HEK293 (cell line): ENCODE measurements at regions not wholly inside any gene's neighbourhood (a gene's known extent, or its start where the extent isn't known, plus 50 kb on each side); places are given as distances from the start of the nearest gene placed in this dataset.

Experiments used
- ZNF10 ChIP-seq: fragments of 450-650 bp; formaldehyde crosslinking; IDR thresholded peaks from 2 replicates; pipeline ENCODE4 v1.5.1; 2017; ENCODE audit warnings: missing biosample characterization, missing genetic modification characterization
- ZNF19 ChIP-seq: fragments of 450-650 bp; formaldehyde crosslinking; IDR thresholded peaks from 2 replicates; pipeline ENCODE4; 2016; ENCODE audit warnings: missing biosample characterization, missing genetic modification characterization, low read depth
- ZNF394 ChIP-seq: fragments of 450-650 bp; formaldehyde crosslinking; IDR thresholded peaks from 2 replicates; pipeline ENCODE4 v1.5.1; 2016; ENCODE audit warnings: missing biosample characterization, missing genetic modification characterization, mild to moderate bottlenecking, moderate library complexity, borderline replicate concordance
- ZNF521 ChIP-seq: fragments of 450-650 bp; formaldehyde crosslinking; IDR thresholded peaks from 2 replicates; pipeline ENCODE4 v1.5.1; 2017; ENCODE audit warnings: missing biosample characterization, mild to moderate bottlenecking, missing genetic modification characterization
- ZNF639 ChIP-seq: fragments of 450-650 bp; formaldehyde crosslinking; IDR thresholded peaks from 2 replicates; pipeline ENCODE4 v1.5.1; 2016; ENCODE audit warnings: missing biosample characterization, missing genetic modification characterization
- TF ChIP-seq, protein P1 (sequence below): fragments of 450-650 bp; formaldehyde crosslinking; IDR thresholded peaks from 2 replicates; pipeline ENCODE4 v1.5.1; 2016; ENCODE audit warnings: missing biosample characterization, missing genetic modification characterization
- TF ChIP-seq, protein P2 (sequence below): fragments of 450-650 bp; formaldehyde crosslinking; IDR thresholded peaks from 2 replicates; pipeline ENCODE4 v1.5.1; 2016; ENCODE audit warnings: missing biosample characterization, missing genetic modification characterization
- TF ChIP-seq, protein P3 (sequence below): fragments of 450-650 bp; formaldehyde crosslinking; IDR thresholded peaks from 2 replicates; pipeline ENCODE4 v1.5.1; 2016; ENCODE audit warnings: missing biosample characterization, missing genetic modification characterization

- TF ChIP-seq, protein P1, sequence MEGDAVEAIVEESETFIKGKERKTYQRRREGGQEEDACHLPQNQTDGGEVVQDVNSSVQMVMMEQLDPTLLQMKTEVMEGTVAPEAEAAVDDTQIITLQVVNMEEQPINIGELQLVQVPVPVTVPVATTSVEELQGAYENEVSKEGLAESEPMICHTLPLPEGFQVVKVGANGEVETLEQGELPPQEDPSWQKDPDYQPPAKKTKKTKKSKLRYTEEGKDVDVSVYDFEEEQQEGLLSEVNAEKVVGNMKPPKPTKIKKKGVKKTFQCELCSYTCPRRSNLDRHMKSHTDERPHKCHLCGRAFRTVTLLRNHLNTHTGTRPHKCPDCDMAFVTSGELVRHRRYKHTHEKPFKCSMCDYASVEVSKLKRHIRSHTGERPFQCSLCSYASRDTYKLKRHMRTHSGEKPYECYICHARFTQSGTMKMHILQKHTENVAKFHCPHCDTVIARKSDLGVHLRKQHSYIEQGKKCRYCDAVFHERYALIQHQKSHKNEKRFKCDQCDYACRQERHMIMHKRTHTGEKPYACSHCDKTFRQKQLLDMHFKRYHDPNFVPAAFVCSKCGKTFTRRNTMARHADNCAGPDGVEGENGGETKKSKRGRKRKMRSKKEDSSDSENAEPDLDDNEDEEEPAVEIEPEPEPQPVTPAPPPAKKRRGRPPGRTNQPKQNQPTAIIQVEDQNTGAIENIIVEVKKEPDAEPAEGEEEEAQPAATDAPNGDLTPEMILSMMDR (tag by site-specific recombination): no peak
- TF ChIP-seq, protein P2, sequence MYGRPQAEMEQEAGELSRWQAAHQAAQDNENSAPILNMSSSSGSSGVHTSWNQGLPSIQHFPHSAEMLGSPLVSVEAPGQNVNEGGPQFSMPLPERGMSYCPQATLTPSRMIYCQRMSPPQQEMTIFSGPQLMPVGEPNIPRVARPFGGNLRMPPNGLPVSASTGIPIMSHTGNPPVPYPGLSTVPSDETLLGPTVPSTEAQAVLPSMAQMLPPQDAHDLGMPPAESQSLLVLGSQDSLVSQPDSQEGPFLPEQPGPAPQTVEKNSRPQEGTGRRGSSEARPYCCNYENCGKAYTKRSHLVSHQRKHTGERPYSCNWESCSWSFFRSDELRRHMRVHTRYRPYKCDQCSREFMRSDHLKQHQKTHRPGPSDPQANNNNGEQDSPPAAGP: no peak
- TF ChIP-seq ZNF10 (tag by site-specific recombination): no peak
- no peak for TF ChIP-seq ZNF639 (tag by site-specific recombination)
- no peak for TF ChIP-seq ZNF521
- TF ChIP-seq, protein P3, sequence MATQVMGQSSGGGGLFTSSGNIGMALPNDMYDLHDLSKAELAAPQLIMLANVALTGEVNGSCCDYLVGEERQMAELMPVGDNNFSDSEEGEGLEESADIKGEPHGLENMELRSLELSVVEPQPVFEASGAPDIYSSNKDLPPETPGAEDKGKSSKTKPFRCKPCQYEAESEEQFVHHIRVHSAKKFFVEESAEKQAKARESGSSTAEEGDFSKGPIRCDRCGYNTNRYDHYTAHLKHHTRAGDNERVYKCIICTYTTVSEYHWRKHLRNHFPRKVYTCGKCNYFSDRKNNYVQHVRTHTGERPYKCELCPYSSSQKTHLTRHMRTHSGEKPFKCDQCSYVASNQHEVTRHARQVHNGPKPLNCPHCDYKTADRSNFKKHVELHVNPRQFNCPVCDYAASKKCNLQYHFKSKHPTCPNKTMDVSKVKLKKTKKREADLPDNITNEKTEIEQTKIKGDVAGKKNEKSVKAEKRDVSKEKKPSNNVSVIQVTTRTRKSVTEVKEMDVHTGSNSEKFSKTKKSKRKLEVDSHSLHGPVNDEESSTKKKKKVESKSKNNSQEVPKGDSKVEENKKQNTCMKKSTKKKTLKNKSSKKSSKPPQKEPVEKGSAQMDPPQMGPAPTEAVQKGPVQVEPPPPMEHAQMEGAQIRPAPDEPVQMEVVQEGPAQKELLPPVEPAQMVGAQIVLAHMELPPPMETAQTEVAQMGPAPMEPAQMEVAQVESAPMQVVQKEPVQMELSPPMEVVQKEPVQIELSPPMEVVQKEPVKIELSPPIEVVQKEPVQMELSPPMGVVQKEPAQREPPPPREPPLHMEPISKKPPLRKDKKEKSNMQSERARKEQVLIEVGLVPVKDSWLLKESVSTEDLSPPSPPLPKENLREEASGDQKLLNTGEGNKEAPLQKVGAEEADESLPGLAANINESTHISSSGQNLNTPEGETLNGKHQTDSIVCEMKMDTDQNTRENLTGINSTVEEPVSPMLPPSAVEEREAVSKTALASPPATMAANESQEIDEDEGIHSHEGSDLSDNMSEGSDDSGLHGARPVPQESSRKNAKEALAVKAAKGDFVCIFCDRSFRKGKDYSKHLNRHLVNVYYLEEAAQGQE (tag by site-specific recombination): no peak
- no peak for TF ChIP-seq ZNF394 (tag by site-specific recombination)
- no peak for TF ChIP-seq ZNF19 (tag by site-specific recombination)
Measured at GRCh38 chr2:185687967-185688366, 50.6 kb upstream of the FSIP2 start.
